Stimulated activated CD8-positive, alpha-beta memory T cell treated with anti-CD3 and anti-CD28 coated beads, Interleukin-7, amount 100 ng/mL, for 4 hours (primary cell): ENCODE measurements at regions not wholly inside any gene's neighbourhood (a gene's known extent, or its start where the extent isn't known, plus 50 kb on each side); places are given as distances from the start of the nearest gene placed in this dataset.
"Not testable (repeated sequence)": the region's sequence is repeated elsewhere in the genome, so short reads cannot be mapped to it uniquely, and the experiment has no call there.

Experiments
- DNase-seq, 2 donors: peaks; one replicate each; pipeline ENCODE4 v3.0.0-alpha.2; 2020; ENCODE audit warnings: low read depth in 2 of 2

GRCh38 chr22:44576311-44577260 lies 78.6 kb upstream of the RTL6 start:
- DNase-seq, result no peak

DNA sequence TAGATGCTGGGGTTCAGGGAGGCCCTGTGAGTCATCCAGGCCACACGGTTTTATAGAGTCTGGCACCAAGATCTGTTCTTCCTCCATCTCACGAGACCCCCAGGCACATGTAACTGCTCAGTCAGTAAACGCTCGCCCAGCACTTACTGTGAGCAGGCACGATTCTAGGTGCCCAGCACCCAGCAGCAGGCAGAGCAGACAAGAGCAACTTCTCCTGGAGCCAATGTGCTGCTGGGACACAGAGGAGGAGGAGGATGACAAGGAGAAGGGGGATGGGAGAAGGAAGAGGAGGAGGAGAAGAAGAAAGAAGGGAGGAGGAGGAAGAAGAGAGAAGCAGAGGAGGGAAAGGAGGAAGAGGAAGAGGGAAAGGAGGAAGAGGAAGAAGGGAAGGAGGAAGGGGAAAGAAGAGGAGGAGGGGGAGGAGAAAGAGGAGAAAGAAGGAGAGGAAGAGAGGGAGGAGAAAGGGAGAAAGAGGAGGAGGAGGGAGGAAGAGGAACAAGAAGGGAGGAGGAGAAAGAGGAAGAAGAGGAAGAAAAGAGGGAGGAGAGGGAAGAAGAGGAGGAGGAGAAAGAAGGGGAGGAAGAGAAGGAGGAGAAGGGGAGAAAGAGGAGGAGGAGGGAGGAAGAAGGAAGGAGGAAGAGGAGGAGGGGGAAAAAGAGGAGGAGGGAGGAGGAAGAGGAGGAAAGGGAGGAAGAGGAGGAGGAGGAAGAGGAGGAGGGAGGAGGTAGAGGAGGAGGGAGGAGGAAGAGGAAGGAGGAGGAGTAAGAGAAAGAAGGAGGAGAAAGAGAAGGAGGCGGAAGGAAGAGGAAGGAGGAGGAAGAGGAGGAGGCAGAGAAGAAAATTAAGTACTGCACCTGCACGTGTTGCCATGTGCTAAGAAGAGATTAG lies 77.6 kb upstream of the RTL6 start:
- DNase-seq, result no peak

- no peak for DNase-seq
Measured at GRCh38 chr22:44574640-44575380, 76.8 kb upstream of the RTL6 start.

DNA sequence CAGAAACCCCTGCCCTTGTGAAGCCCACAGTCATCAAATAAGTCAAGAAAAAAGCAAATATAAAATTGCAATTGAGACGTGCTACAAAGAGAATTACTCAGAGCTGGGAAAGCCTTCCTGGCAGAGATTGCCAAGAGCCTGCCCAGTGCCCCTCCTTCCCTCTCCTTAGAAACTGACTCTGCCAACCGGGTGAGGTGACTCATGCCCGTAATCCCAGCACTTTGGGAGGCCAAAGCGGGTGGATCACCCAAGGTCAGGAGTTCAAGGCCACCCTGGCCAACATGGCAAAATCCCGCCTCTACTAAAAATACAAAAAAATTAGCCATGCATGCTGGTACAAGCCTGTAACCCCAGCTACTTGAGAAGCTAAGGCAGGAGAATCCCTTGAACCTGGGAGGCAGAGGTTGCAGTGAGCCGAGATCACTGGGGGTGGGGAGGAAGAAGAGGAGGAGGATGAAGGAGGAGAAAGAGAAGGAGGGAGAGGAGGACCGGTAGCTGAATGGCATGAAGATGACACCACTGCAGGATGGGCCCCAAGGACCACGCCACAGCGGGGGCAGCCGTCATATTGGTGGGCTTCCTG lies 76.1 kb upstream of the RTL6 start:
- DNase-seq, result no peak

GRCh38 chr22:44573451-44573850 lies 75.4 kb upstream of the RTL6 start:
- DNase-seq, result no peak

- no peak for DNase-seq
Measured at GRCh38 chr22:44572414-44573207, 74.6 kb upstream of the RTL6 start.

GRCh38 chr22:44571566-44572413 lies 73.8 kb upstream of the RTL6 start:
- DNase-seq, result no peak

- DNase-seq, result no peak
Measured at GRCh38 chr22:44570476-44571445, 72.7 kb upstream of the RTL6 start.

- no peak for DNase-seq
Measured at GRCh38 chr22:44569561-44569991, 71.5 kb upstream of the RTL6 start.

DNA sequence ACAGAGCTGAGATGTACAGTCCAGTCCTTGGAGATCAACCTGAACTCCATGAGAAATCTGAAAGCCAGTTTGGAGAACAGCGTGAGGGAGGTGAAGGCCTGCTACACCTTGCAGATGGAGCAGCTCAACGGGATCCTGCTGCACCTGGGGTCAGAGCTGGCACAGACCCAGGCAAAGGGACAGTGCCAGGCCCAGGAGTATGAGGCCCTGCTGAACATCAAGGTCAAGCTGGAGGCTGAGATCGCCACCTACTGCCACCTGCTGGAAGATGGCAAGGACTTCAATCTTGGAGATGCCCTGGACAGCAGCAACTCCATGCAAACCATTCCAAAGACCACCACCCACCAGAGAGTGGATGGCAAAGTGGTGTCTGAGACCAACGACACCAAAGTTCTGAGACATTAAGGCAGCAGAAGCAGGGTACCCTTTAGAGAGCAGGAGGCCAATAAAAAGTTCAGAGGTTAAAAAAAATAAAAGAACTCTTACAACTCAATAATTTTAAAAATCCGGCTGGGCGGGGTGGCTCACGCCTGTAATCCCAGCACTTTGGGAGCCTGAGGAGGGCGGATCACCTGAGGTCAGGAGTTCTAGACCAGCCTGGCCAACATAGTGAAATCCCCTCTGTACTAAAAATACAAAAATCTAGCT lies 69.9 kb upstream of the RTL6 start:
- DNase-seq, result peak; percentile 3 to 15

- DNase-seq, result not testable (repeated sequence)
Measured at GRCh38 chr22:44567378-44567841, 69.4 kb upstream of the RTL6 start.

DNA sequence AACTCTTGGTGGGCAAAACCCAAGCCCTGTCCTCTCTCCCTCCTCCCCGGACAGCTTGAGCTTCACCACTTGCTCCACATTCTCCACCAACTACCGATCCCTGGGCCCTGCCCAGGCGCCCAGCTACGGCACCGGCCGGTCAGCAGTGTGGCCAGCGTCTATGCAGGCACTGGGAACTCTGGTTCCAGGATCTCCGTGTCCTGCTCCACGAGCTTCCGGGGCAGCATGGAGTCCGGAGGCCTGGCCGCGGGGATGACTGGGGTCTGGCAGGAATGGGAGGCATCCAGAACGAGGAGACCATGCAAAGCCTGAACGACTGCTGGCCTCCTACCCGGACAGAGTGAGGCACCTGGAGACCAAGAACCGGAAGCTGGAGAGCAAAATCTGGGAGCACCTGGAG lies 68.9 kb upstream of the RTL6 start:
- DNase-seq, result no peak

DNA sequence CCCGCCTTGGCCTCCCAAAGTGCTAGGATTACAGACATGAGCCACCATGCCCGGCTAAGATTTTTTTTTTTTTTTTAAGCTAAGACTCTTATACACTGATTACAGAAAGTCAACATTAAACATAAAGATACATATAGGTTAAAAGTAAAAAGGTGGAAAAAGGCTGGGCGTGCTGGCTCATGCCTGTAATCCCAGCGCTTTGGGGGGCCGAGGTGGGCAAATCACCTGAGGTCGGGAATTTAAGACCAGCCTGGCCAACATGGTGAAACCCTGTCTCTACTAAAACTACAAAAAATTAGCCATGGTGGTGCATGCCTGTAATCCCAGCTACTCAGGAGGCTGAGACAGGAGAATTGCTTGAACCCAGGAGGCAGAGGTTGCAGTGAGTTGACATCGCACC lies 64.6 kb upstream of the RTL6 start:
- DNase-seq, result not testable (repeated sequence)

- DNase-seq, result no peak
Measured at GRCh38 chr22:44561139-44561840, 63.3 kb upstream of the RTL6 start.

- not testable (repeated sequence) for DNase-seq
Measured at GRCh38 chr22:44558671-44559070, 60.6 kb upstream of the RTL6 start.

DNA sequence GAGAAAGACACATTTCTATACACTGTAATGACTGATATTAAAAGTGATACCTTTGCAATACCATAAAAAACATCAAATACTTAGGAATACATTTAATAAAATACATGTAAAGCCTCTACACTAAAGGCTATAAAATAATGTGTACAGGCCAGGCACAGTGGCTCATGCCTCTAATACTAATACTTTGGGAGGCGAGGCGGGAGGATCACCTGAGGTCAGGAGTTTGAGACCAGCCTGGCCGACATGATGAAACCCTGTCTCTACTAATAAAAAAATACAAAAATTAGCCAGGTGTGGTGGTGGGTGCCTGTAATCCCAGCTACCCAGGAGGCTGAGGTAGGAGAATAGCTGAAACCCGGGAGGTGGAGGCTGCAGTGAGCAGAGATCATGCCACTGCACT lies 59.8 kb upstream of the RTL6 start:
- DNase-seq, result not testable (repeated sequence)

- no peak for DNase-seq
Measured at GRCh38 chr22:44557064-44557748, 59.2 kb upstream of the RTL6 start.
